Chondrocyte (in vitro differentiated cells): ENCODE measurements at regions not wholly inside any gene's neighbourhood (a gene's known extent, or its start where the extent isn't known, plus 50 kb on each side); places are given as distances from the start of the nearest gene placed in this dataset.

Experiments used
- DNase-seq: peaks from one replicate; pipeline ENCODE4 v3.0.0; 2021; ENCODE audit warnings: mixed read lengths, low spot score
- H3K27ac Mint-ChIP-seq: one replicate; pipeline ENCODE4 v1.8.0; 2021; ENCODE audit warnings: mild to moderate bottlenecking, moderate library complexity, mixed read lengths; ENCODE audit not compliant: unreplicated experiment
- H3K27me3 Mint-ChIP-seq: 2 replicates; pipeline ENCODE4 v1.8.0; 2021; ENCODE audit warnings: low read depth, mixed read lengths
- H3K36me3 Mint-ChIP-seq: 2 replicates; pipeline ENCODE4 v1.8.0; 2021; ENCODE audit warnings: low read depth, mixed read lengths
- H3K4me1 Mint-ChIP-seq: 2 replicates; pipeline ENCODE4 v1.8.0; 2021; ENCODE audit warnings: low read depth, mild to moderate bottlenecking, mixed read lengths
- H3K4me3 Mint-ChIP-seq: one replicate; pipeline ENCODE4 v1.8.0; 2021; ENCODE audit warnings: mild to moderate bottlenecking, moderate library complexity, mixed read lengths; ENCODE audit not compliant: unreplicated experiment
- H3K9me3 Mint-ChIP-seq: 2 replicates; pipeline ENCODE4 v1.8.0; 2021; ENCODE audit warnings: low read depth, mixed read lengths
- TF ChIP-seq, protein P1 (sequence below): fragments of 200-600 bp; sonication (generic); IDR thresholded peaks from 2 replicates; pipeline ENCODE4 v1.5.0; 2021; ENCODE audit warnings: antibody characterized with exemption, mild to moderate bottlenecking, moderate library complexity

DNA sequence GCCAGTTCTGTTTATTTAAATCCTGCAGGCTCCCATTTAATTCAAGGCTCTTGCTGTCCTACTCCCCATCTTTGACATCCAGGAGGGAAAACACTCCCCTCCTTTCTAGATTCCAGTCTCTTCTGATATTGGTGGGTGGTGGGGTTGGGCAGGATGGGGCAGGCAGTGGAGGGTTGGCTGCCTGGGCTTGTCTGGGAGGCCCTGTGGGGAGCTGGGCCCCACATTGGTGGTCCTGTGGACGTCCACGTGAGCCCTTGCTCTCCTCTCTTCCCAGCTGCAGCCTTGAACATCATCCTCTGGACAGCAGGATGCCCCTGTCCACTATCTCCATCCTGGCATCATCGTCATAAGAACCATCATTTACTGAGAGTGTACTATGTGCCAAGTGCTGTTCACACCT lies 108.9 kb upstream of the PCBD1 start:
- Mint-ChIP-seq H3K27me3 (peaks cover 57% of the 10 kb centered on the region), H3K36me3 (no peaks in the 10 kb centered on the region), H3K27ac (no peak overlapping the region), H3K4me1 (no peaks in the 10 kb centered on the region), H3K9me3 (no peaks in the 10 kb centered on the region), H3K4me3 (no peak overlapping the region)
- no peak for DNase-seq
- TF ChIP-seq, protein P1, sequence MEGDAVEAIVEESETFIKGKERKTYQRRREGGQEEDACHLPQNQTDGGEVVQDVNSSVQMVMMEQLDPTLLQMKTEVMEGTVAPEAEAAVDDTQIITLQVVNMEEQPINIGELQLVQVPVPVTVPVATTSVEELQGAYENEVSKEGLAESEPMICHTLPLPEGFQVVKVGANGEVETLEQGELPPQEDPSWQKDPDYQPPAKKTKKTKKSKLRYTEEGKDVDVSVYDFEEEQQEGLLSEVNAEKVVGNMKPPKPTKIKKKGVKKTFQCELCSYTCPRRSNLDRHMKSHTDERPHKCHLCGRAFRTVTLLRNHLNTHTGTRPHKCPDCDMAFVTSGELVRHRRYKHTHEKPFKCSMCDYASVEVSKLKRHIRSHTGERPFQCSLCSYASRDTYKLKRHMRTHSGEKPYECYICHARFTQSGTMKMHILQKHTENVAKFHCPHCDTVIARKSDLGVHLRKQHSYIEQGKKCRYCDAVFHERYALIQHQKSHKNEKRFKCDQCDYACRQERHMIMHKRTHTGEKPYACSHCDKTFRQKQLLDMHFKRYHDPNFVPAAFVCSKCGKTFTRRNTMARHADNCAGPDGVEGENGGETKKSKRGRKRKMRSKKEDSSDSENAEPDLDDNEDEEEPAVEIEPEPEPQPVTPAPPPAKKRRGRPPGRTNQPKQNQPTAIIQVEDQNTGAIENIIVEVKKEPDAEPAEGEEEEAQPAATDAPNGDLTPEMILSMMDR, result no peak

DNA sequence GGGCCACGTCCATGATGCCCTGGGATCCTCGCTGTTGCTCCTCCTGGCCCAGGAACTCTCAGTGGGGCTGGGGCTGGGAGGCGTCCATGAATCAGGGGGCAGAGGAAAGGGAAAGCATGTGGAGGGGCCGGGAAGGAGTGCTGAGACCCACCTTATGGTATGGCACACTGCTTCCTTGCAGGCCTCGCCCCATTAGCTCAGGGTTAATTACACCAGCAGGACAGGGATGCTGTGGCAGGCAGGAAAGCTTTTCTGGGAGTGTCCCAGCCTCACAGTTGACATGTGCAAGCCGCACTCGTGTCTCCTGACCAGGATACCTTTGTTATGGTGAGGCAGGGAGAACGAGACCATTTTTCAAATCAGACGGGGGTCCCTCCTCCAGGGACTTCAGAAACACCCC lies 109.7 kb upstream of the PCBD1 start:
- no peaks in the 10 kb centered on the region for H3K4me1 Mint-ChIP-seq
- H3K4me3 Mint-ChIP-seq, result no peak overlapping the region
- TF ChIP-seq, protein P1, result no peak
- no peaks in the 10 kb centered on the region for H3K36me3 Mint-ChIP-seq
- H3K27ac Mint-ChIP-seq, result no peak overlapping the region
- DNase-seq, result no peak
- H3K9me3 Mint-ChIP-seq, result no peaks in the 10 kb centered on the region
- peaks cover 65% of the 10 kb centered on the region for H3K27me3 Mint-ChIP-seq

DNA sequence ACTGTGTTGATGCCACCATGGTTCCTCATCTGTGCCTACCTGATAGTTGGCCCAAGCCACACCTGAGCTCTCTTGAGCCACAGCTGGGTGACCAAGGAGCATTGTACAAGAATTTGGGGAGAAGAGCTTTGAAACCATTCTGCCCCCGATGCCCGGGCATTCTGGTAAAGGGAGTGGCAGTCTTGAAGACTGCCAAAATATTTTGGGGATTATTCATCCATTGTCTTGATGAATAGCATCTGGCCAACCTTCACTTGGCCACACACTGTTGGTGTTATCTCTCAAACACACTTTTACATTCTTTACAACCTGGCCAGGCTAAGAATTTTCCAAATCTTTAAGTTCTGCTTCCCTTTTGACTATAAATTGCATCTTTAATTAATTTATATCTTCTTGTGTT lies 113.1 kb upstream of the PCBD1 start:
- H3K4me1 Mint-ChIP-seq, result no peaks in the 10 kb centered on the region
- peaks cover 51% of the 10 kb centered on the region for H3K27me3 Mint-ChIP-seq
- H3K9me3 Mint-ChIP-seq, result no peaks in the 10 kb centered on the region
- no peaks in the 10 kb centered on the region for H3K36me3 Mint-ChIP-seq
- H3K4me3 Mint-ChIP-seq, result no peak overlapping the region
- H3K27ac Mint-ChIP-seq, result no peak overlapping the region
- DNase-seq, result no peak
- TF ChIP-seq, protein P1, result no peak

DNA sequence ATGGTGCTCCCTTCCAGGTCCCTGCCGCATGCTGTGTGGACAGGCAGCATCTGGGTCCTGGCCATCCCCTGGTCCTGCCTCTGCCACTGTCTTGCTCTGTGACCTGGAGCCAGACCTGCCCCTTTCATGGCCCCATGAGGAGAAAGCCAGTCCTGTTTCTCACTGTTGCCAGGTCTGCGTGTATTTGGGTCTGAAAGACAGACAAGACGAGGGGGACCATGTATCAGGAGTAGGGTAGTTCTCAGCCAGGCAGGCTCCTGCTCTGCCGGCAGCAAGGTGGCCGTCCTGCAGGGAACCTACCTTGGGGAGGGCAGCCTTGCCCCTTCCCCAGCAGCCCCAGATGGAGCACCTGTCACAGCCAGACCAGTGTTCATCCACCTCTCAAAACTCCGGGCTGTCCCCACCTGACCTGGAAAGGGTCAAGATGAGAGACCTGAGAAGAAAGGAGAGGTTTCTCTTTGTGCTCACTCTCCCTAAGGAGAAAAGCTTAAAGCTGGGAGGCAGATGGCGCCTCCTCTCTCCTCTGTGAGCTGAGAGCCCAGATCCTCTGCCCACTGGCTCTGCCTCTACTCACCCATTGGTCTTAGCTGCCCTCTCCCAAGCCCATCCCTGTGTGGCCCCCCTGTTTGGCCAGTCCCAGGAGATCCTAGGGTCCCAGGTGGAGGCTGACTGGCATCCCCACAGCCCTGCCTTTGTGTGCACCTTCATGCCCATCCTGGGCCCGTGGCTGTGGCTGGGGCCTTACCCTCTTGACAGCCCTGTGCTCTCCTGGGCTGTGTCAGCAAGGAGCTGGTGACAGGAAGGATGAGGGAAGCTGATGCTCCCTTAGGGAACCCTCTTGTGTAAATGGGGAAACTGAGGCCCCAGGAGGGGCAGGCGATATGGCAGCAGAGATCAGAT lies 116.1 kb upstream of the PCBD1 start:
- no peak overlapping the region for H3K27ac Mint-ChIP-seq
- TF ChIP-seq, protein P1, result no peak
- H3K27me3 Mint-ChIP-seq, result peaks cover 60% of the 10 kb centered on the region

DNA sequence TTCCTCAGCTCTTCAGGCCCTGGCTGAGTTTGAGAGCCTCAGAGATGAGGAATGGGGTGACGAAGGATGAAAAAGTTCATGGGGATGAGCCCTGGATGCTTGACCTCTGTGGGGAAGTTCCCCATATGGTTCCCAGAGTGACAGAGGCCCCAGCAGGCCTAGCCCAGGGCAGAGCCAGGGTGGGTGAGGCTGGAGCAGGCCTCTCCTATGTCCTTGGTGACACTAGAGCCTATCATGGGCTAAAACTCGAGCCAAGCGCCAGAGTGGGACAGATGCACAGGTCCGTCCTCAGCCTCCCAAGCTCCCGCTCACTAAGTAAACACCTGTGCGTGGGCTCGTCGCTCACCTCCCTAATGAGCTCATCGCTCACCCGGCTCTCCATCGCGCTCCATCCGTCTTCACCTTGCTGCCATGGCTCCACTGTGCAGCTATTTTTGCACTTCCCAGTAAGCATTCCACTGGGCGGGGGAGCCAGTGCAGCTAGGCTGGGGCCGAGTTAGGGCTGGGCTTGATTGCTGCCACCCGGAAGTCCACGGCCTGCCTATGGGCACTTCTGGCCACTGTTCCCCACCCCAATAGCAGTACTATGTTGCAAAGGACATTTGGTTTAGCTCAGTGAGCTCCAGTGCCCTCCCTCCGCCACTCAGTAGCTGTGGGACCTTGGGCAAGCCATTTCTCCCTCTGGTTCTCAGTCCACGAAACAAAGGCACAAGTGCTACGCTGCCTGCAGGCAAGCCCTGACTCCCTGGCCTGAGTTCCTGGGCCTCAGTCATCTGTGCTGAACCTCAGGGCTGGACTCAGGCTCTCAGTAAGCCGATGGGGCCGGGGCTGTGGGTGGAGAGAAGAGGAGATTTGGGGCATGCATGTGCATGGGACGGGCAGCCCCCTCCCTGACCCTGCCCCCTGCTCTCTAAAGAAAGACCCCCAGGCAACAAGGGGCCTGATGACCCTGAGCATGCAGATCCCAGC lies 117.3 kb upstream of the PCBD1 start:
- Mint-ChIP-seq H3K9me3 (no peaks in the 10 kb centered on the region), H3K4me3 (no peak overlapping the region), H3K27ac (no peak overlapping the region), H3K36me3 (no peaks in the 10 kb centered on the region), H3K27me3 (peaks cover 60% of the 10 kb centered on the region), H3K4me1 (no peaks in the 10 kb centered on the region)
- DNase-seq, result no peak
- TF ChIP-seq, protein P1, result no peak

More for the DNA sequence above, 116.1 kb upstream of the PCBD1 start:
- no peak for DNase-seq
- Mint-ChIP-seq H3K4me3 (no peak overlapping the region), H3K36me3 (no peaks in the 10 kb centered on the region), H3K4me1 (no peaks in the 10 kb centered on the region), H3K9me3 (no peaks in the 10 kb centered on the region)
